Left cardiac atrium (tissue), 4 donors: ENCODE measurements at regions not wholly inside any gene's neighbourhood (a gene's known extent, or its start where the extent isn't known, plus 50 kb on each side); places are given as distances from the start of the nearest gene placed in this dataset.
"Not testable (repeated sequence)": the region's sequence is repeated elsewhere in the genome, so short reads cannot be mapped to it uniquely, and the experiment has no call there.

ENCODE experiments used
- ATAC-seq, 2 donors: fragments of 200-7000 bp; cut with Tn5 transposase; one replicate each; pipeline ENCODE4 v1.9.1; 2020; ENCODE audit warnings: mild to moderate bottlenecking in 2 of 2, moderate library complexity in 2 of 2
- DNase-seq: peaks from one replicate; pipeline ENCODE4 v3.0.0-alpha.2; 2020
- intact Hi-C, 2 donors: fragments of 100-400 bp; cut with DNase I; formaldehyde crosslinking; loops; one replicate each; pipeline versions ENCODE4 v1.14.1 to v1.15.1; 2022 to 2023
- donor health status: DM: no; HTN: yes; CAD: no.
- donor health status: DM: no; HTN: yes; CAD: no; lungs with severe emphysema.
- donor health status: DM: yes; HTN: yes; CAD: no.
- donor health status: Dilated cardiomyopathy.

GRCh38 chr21:9013502-9014242, 1507.7 kb upstream of the TPTE start:
- DNase-seq, intact Hi-C loops, ATAC-seq: not testable (repeated sequence)

DNA sequence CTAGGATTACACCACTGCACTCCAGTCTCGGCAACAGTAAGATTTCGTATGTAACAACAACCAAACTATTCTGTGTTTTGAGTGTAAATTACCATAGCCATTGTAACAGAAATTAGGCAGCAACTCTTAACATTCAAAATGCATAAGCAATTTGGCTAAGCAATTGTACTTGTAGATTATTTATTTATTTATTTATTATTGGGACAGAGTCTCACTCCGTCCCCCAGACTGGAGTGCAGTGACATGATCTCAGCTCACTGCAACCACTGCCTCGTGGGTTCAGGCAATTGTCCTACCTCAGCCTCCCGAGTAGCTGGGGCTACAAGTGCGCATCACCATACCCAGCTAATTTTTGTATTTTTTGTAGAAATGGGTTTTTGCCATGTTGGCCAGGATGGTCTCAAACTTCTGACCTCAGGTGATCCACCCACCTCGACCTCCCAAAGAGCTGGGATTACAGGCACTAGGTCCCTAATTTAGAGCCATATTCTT, 1507.1 kb upstream of the TPTE start:
- ATAC-seq, intact Hi-C loops, DNase-seq: not testable (repeated sequence)

DNA sequence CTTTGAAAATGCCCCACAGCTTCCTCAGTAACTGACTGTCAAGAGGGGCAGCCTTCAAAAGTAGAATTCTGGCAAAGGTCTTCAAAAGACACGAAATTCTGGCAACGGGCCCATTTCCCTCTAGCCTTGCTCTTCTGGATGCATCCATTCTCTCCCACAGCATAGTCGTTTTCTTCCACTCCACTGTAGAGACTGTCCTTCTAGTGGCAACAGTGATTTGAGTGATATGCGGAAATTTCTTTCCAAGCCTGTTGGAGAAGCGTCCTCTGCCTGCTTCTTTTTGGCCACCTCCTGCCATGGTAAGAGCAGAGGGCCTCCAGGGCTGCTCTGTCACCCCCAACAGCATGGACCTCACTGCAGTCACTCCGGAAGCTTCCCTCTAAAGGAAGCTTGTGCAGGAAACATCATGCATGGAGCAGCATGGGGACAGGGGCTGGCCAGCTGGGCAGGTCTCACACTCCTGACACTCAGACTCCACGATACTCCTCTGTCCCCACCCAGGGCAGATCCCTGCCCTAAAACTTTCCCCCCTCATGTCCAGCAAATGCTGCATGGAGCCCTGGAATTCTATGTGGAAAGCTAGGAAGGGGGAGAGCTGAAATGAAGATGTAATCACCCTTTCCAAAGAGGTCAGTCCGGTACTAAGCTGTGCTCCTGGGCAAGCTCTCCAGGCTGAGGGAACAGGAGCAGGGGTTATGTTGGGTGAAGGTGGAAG, 1505.7 kb upstream of the TPTE start:
- DNase-seq: not testable (repeated sequence)

GRCh38 chr21:9017206-9017605, 1504.2 kb upstream of the TPTE start:
- DNase-seq: not testable (repeated sequence)

More for the DNA sequence above, 1505.7 kb upstream of the TPTE start:
- intact Hi-C loops, ATAC-seq: not testable (repeated sequence)

GRCh38 chr21:9018731-9019253, 1502.6 kb upstream of the TPTE start:
- intact Hi-C loops, ATAC-seq, DNase-seq: not testable (repeated sequence)

More at GRCh38 chr21:9017206-9017605, 1504.2 kb upstream of the TPTE start:
- ATAC-seq, intact Hi-C loops: not testable (repeated sequence)

DNA sequence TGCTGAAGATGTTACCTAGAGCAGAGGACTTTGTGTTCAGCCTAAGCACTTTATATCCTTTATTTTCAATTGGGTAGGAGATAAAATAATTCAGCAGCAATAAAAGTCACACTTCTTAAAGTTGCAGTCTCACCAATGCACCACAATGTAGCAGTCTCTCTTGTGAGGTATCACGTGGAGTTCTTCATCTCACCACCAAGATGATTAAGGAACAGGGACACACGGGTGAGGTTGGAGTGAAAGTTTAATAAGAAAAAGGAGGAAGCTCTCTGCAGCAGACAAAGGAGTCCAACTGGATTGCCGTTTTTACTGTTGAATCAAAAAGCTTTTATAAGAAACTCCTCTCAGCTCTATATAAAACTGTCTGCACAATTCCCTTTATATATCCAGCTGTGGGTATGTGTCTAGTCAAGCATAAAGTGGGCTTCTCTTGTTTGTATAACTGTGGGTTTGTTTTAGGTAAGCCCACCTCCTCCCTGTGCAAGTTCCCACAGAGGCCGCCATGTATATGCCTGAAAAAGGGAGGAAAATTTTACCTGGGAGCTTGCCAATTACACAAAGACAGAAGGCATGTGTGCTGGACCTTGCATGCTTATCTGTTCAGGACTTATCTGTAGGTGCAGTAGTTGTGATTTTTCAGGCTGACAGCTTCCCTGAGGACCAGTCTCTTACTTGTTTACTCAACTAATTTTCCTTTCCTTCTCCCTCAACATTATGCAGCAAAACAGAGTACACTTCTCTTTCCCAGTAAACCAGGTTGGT, 1497.2 kb upstream of the TPTE start:
- DNase-seq, ATAC-seq, intact Hi-C loops: not testable (repeated sequence)

- intact Hi-C loops, ATAC-seq, DNase-seq: not testable (repeated sequence)
These were observed 1494.5 kb upstream of the TPTE start for GRCh38 chr21:9026729-9027416.

DNA sequence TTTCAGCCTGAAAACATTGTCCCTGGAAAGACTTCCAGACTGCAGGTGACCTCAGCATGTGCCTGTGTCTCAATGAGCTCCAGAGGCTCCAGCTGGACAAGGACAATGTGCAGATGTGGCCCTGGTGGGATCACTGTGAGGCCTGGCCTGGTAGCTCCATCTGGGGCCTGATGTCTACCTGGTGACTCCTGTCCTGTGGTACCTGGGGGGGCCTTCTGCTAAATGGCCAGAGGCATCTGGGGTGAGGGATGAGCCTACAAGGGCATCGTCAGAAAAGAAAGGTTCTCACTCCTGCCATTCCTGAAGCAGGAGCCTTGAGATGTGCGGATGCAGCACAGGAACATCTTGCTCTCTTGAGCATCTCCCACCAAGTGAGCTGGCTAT, 1494.0 kb upstream of the TPTE start:
- ATAC-seq, intact Hi-C loops, DNase-seq: not testable (repeated sequence)

GRCh38 chr21:9028624-9029431, 1492.6 kb upstream of the TPTE start:
- ATAC-seq, DNase-seq, intact Hi-C loops: not testable (repeated sequence)

- ATAC-seq, DNase-seq, intact Hi-C loops: not testable (repeated sequence)
These were observed 1491.2 kb upstream of the TPTE start for GRCh38 chr21:9030141-9030665.

- intact Hi-C loops, DNase-seq, ATAC-seq: not testable (repeated sequence)
These were observed 1489.7 kb upstream of the TPTE start for GRCh38 chr21:9031482-9032374.

DNA sequence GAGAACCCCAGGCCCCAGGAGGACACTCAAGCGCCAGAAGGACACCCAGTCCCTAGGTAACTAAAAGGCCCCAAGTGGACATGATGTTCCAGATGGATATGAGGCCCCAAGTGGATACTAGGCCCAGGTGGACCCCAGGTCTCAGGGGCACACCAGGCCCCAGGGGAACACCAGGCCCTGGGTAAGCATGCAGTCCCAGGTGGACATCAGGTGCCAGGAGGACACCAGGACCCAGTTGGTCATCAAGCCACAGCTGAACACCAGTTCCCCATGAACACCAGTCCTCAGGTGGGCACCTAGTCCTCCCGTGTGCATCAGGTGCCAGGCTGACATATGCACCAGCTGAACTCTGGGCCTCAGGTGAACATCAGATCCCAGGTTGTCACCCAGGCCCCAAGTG, 1488.8 kb upstream of the TPTE start:
- intact Hi-C loops, DNase-seq, ATAC-seq: not testable (repeated sequence)

GRCh38 chr21:9033295-9033694, 1488.1 kb upstream of the TPTE start:
- intact Hi-C loops: not testable (repeated sequence)

DNA sequence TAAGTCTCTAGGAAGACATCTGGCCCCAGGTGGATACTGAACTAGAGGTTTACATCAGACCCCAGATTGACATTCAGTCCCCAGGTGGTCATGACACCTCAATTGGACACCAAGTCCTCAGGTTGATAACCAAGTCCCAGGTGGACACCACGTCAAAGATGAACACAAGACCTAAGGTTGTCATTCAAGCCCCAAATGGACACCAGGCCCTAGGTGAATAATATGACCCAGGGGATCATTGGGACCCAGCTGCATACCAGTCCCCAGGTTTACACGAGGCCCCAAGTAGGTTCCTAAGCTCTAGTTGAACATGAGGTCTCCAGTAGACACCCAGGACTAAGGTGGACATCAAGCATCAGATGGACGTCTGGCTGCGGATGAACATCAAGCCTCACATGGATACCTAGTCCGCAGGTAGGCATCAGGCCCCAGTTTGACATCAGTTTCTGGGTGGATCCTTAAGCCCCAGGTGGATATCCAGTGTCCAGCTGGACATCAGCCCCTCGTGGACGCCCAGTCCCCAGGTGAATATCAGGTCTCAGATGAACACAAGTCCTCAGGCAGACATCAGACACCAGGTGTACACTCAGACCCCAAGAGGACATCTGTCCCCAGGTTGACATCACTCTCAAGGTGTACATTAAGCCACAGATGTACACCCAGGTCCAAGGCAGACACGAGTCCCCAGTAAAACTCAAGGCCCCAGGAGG, 1486.7 kb upstream of the TPTE start:
- intact Hi-C loops, ATAC-seq, DNase-seq: not testable (repeated sequence)

More at GRCh38 chr21:9033295-9033694, 1488.1 kb upstream of the TPTE start:
- ATAC-seq, DNase-seq: not testable (repeated sequence)

GRCh38 chr21:9035225-9035624, 1486.2 kb upstream of the TPTE start:
- intact Hi-C loops, ATAC-seq, DNase-seq: not testable (repeated sequence)

- DNase-seq, intact Hi-C loops, ATAC-seq: not testable (repeated sequence)
These were observed 1485.4 kb upstream of the TPTE start for GRCh38 chr21:9035970-9036369.
